ENCODE measurements at regions not wholly inside any gene's neighbourhood (a gene's known extent, or its start where the extent isn't known, plus 50 kb on each side); places are given as distances from the start of the nearest gene placed in this dataset.

- no peak for TF ChIP-seq CTCF (IDR thresholded peaks at IDR 0.05)
- TF ChIP-seq ZFX (IDR thresholded peaks at IDR 0.05; ENCODE audit: borderline replicate concordance) = no peak
Measured at GRCh38 chr9:108054131-108054630, 564.6 kb upstream of the KLF4 start.

Measured in 22Rv1 (cell line).